CD14-positive monocyte (primary cell): ENCODE measurements at regions not wholly inside any gene's neighbourhood (a gene's known extent, or its start where the extent isn't known, plus 50 kb on each side); places are given as distances from the start of the nearest gene placed in this dataset.

Experiments
- DNase-seq, 3 donors: peaks; one replicate each; pipeline ENCODE4 v3.0.0-alpha.2; 2011 to 2022
- H2AFZ ChIP-seq: 2 replicates; pipeline ENCODE4 v1.6.0; 2012; ENCODE audit warnings: mild to moderate bottlenecking, low read depth, low read length, inconsistent platforms; ENCODE audit not compliant: insufficient read depth, poor library complexity, severe bottlenecking
- H3K27ac ChIP-seq, 2 donors: 1 replicate in 1 of 2; 2 replicates in 1 of 2; pipeline ENCODE4 v1.5.1; 2012 to 2013; ENCODE audit warnings: low read length in 2 of 2, control low read depth in 1 of 2, inconsistent platforms in 1 of 2, low read depth in 1 of 2, mild to moderate bottlenecking in 1 of 2
- H3K27me3 ChIP-seq, 2 donors: one replicate each; pipeline versions ENCODE4 v1.6.0 to v1.6.1; 2011 to 2013; ENCODE audit warnings: low read length in 2 of 2; ENCODE audit not compliant: control insufficient read depth in 2 of 2, insufficient read depth in 2 of 2
- H3K36me3 ChIP-seq, 2 donors: replicated peaks in 1 of 2; 1 replicate in 1 of 2; 2 replicates in 1 of 2; pipeline versions ENCODE4 v1.5.1 to v1.6.1; 2012 to 2013; ENCODE audit warnings: low read length in 2 of 2, control low read depth in 1 of 2, inconsistent platforms in 1 of 2, mild to moderate bottlenecking in 1 of 2; ENCODE audit not compliant: insufficient read depth in 2 of 2, control insufficient read depth in 1 of 2
- H3K4me1 ChIP-seq, 2 donors: 1 replicate in 1 of 2; 2 replicates in 1 of 2; pipeline versions ENCODE4 v1.5.1 to v1.6.1; 2012 to 2013; ENCODE audit warnings: low read length in 2 of 2, control low read depth in 1 of 2, inconsistent platforms in 1 of 2, mild to moderate bottlenecking in 1 of 2, moderate library complexity in 1 of 2; ENCODE audit not compliant: insufficient read depth in 2 of 2, control insufficient read depth in 1 of 2
- H3K4me2 ChIP-seq: replicated peaks from 2 replicates; pipeline ENCODE3; 2012; ENCODE audit warnings: low read length, moderate library complexity, mild to moderate bottlenecking; ENCODE audit not compliant: poor library complexity, severe bottlenecking; ENCODE audit errors: extremely low read depth
- H3K4me3 ChIP-seq, 3 experiments: fragments of 200-600 bp in 1 of 3; sonication (generic) in 1 of 3; replicated peaks in 1 of 3; 1 replicate in 2 of 3; 2 replicates in 1 of 3; pipeline ENCODE4 v1.5.1; 2011 to 2013; ENCODE audit warnings: low read length in 3 of 3, mild to moderate bottlenecking in 3 of 3, control low read depth in 2 of 3, low read depth in 2 of 3, inconsistent platforms in 1 of 3, moderate library complexity in 1 of 3
- H3K79me2 ChIP-seq: 2 replicates; pipeline ENCODE4 v1.6.0; 2012; ENCODE audit warnings: mild to moderate bottlenecking, control low read depth, inconsistent platforms, low read length, moderate library complexity; ENCODE audit not compliant: insufficient read depth
- H3K9ac ChIP-seq: 2 replicates; pipeline ENCODE4 v1.6.0; 2017; ENCODE audit warnings: low read length, mild to moderate bottlenecking; ENCODE audit not compliant: insufficient read depth, poor library complexity, severe bottlenecking
- H3K9me3 ChIP-seq, 2 donors: replicated peaks in 1 of 2; 1 replicate in 1 of 2; 2 replicates in 1 of 2; pipeline versions ENCODE4 v1.5.1 to v1.6.1; 2012 to 2013; ENCODE audit warnings: low read length in 2 of 2, control low read depth in 1 of 2; ENCODE audit not compliant: control insufficient read depth in 1 of 2, insufficient read depth in 1 of 2
- H4K20me1 ChIP-seq: 2 replicates; pipeline ENCODE4 v1.6.0; 2012; ENCODE audit warnings: mild to moderate bottlenecking, low read length, control low read depth, moderate library complexity; ENCODE audit not compliant: insufficient read depth
- H3K27ac Mint-ChIP-seq, 7 donors: one replicate each; pipeline ENCODE4 v1.8.0; 2020; ENCODE audit warnings: mild to moderate bottlenecking in 7 of 7, mixed read lengths in 7 of 7, moderate library complexity in 6 of 7, inconsistent platforms in 2 of 7
- H3K27me3 Mint-ChIP-seq, 3 donors: one replicate each; pipeline ENCODE4 v1.8.0; 2021 to 2022; ENCODE audit warnings: low read depth in 3 of 3, mild to moderate bottlenecking in 3 of 3, mixed read lengths in 3 of 3, moderate library complexity in 3 of 3, inconsistent platforms in 1 of 3
- H3K36me3 Mint-ChIP-seq, 2 donors: one replicate each; pipeline ENCODE4 v1.8.0; 2020; ENCODE audit warnings: mixed read lengths in 2 of 2, inconsistent platforms in 1 of 2, mild to moderate bottlenecking in 1 of 2
- H3K4me1 Mint-ChIP-seq: one replicate; pipeline ENCODE4 v1.8.0; 2020; ENCODE audit warnings: mild to moderate bottlenecking, mixed read lengths
- H3K4me3 Mint-ChIP-seq, 2 donors: one replicate each; pipeline ENCODE4 v1.8.0; 2020; ENCODE audit warnings: mild to moderate bottlenecking in 2 of 2, mixed read lengths in 2 of 2, moderate library complexity in 1 of 2
- H3K9me3 Mint-ChIP-seq, 7 donors: one replicate each; pipeline ENCODE4 v1.8.0; 2020 to 2022; ENCODE audit warnings: mixed read lengths in 7 of 7, mild to moderate bottlenecking in 6 of 7, moderate library complexity in 6 of 7, inconsistent platforms in 2 of 7
- WGBS: methylation state at CpG from one replicate; pipeline ENCODE4 v1.1.5; 2013; ENCODE audit warnings: missing lambda C conversion rate; ENCODE audit not compliant: insufficient coverage; 5-methylcytosine and 5-hydroxymethylcytosine counted together
- intact Hi-C, 2 donors: fragments of 100-400 bp; cut with micrococcal nuclease; formaldehyde crosslinking; loops; one replicate each; pipeline versions ENCODE4 v1.15.0 to v1.15.1; 2023
- TF ChIP-seq, protein P1 (sequence below): fragments of 200-600 bp; IDR thresholded peaks from one replicate; pipeline ENCODE4 v1.8.0; 2022; ENCODE audit warnings: antibody characterized with exemption, mild to moderate bottlenecking

DNA sequence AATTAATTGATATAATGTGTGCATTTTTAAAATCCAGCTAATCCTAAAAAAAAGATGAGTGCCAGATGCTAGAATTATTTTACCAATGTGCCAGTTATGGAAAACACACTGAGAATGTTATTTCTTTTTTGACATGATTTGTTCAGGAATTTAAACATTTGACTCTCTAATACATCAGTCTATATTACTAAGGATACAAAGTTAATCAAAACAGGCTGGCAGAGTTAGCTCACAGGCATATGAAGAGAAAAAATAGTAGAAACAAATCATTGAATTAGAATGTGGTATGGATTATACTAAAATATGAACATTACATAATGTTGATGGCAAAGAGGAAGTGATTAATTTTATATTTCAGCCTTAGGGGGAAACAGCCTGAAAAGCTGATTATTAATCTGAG, 368.3 kb upstream of the GJE1 start:
- H3K4me1 ChIP-seq = no peaks in the 10 kb centered on the region
- H4K20me1 ChIP-seq = no peaks in the 10 kb centered on the region
- H3K9ac ChIP-seq = no peak overlapping the region
- H3K27me3 Mint-ChIP-seq = peaks cover 0 to 4% (median 0%) of the 10 kb centered on the region in 3 donors
- no peaks in the 10 kb centered on the region for H3K4me1 Mint-ChIP-seq
- H3K79me2 ChIP-seq = no peaks in the 10 kb centered on the region
- H3K4me3 Mint-ChIP-seq = no peak overlapping the region
- no peaks in the 10 kb centered on the region for H3K36me3 ChIP-seq
- no peaks in the 10 kb centered on the region for H3K36me3 Mint-ChIP-seq
- H3K9me3 Mint-ChIP-seq = peaks cover 2 to 11% (median 3%) of the 10 kb centered on the region in 7 donors
- intact Hi-C loops = no loop called here
- peaks cover 0 to 8% of the 10 kb centered on the region in 2 donors for H3K9me3 ChIP-seq
- H3K4me2 ChIP-seq = no peak overlapping the region
- DNase-seq = no peak
- H2AFZ ChIP-seq = no peak overlapping the region
- no peak overlapping the region for H3K4me3 ChIP-seq
- no peaks in the 10 kb centered on the region for H3K27me3 ChIP-seq
- no peak overlapping the region for H3K27ac Mint-ChIP-seq
- TF ChIP-seq, protein P1, sequence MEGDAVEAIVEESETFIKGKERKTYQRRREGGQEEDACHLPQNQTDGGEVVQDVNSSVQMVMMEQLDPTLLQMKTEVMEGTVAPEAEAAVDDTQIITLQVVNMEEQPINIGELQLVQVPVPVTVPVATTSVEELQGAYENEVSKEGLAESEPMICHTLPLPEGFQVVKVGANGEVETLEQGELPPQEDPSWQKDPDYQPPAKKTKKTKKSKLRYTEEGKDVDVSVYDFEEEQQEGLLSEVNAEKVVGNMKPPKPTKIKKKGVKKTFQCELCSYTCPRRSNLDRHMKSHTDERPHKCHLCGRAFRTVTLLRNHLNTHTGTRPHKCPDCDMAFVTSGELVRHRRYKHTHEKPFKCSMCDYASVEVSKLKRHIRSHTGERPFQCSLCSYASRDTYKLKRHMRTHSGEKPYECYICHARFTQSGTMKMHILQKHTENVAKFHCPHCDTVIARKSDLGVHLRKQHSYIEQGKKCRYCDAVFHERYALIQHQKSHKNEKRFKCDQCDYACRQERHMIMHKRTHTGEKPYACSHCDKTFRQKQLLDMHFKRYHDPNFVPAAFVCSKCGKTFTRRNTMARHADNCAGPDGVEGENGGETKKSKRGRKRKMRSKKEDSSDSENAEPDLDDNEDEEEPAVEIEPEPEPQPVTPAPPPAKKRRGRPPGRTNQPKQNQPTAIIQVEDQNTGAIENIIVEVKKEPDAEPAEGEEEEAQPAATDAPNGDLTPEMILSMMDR = no peak
- no peak overlapping the region for H3K27ac ChIP-seq

DNA sequence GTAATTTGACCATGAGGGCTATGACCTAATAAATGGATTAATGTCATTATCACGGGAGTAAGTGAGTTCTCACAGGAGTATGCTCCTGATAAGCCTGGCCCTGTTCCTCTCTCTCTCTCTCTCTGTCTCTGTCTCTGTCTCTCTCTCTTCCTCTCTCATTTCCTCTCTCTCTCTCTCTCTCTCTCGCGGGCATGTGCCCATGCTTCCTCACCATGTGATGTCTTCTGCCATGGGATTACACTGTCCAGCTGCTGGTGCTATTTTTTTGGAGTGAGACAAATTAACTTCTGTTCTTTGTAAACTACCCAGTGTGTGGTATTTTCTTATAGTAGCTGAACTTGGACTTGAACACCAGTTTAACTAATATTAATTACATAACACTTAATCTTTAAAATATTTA, 374.3 kb upstream of the GJE1 start:
- no peaks in the 10 kb centered on the region for H3K36me3 ChIP-seq
- TF ChIP-seq, protein P1 = no peak
- Mint-ChIP-seq H3K36me3 (no peaks in the 10 kb centered on the region), H3K4me1 (no peaks in the 10 kb centered on the region), H3K27me3 (peaks cover 0 to 4% (median 0%) of the 10 kb centered on the region in 3 donors), H3K4me3 (no peak overlapping the region), H3K9me3 (peaks cover 2 to 12% (median 4%) of the 10 kb centered on the region in 7 donors), H3K27ac (no peak overlapping the region)
- WGBS = no CpG with 5 or more reads among the region's 3 CpGs
- peaks cover 0 to 8% of the 10 kb centered on the region in 2 donors for H3K9me3 ChIP-seq
- intact Hi-C loops = no loop called here
- H3K27ac ChIP-seq = no peak overlapping the region
- no peak overlapping the region for H3K4me2 ChIP-seq
- H3K9ac ChIP-seq = no peak overlapping the region
- H2AFZ ChIP-seq = no peak overlapping the region
- H3K27me3 ChIP-seq = no peaks in the 10 kb centered on the region
- H3K4me1 ChIP-seq = no peaks in the 10 kb centered on the region
- H3K79me2 ChIP-seq = no peaks in the 10 kb centered on the region
- no peak overlapping the region for H3K4me3 ChIP-seq
- no peak for DNase-seq
- no peaks in the 10 kb centered on the region for H4K20me1 ChIP-seq
